GM21529 (cell line): ENCODE measurements at regions not wholly inside any gene's neighbourhood (a gene's known extent, or its start where the extent isn't known, plus 50 kb on each side); places are given as distances from the start of the nearest gene placed in this dataset.
A peak's percentile ranks its signal among the peaks of the same experiment; 100 is the strongest.

ENCODE experiments used
- ATAC-seq: cut with Tn5 transposase; IDR thresholded peaks from one replicate; pipeline ENCODE4 v1.9.1; 2021; ENCODE audit not compliant: unreplicated experiment

- ATAC-seq, result no peak
These were observed 50.6 kb downstream of the SLIT2 start for GRCh38 chr4:20302336-20302735.

GRCh38 chr4:20305976-20306375 lies 54.3 kb downstream of the SLIT2 start:
- no peak for ATAC-seq

GRCh38 chr4:20311856-20312255 lies 60.2 kb downstream of the SLIT2 start:
- no peak for ATAC-seq

- ATAC-seq, result peak; percentile 82
These were observed 61.7 kb downstream of the SLIT2 start for GRCh38 chr4:20313237-20314030.

GRCh38 chr4:20317424-20317985 lies 65.8 kb downstream of the SLIT2 start:
- ATAC-seq, result no peak

GRCh38 chr4:20318001-20318908 lies 66.5 kb downstream of the SLIT2 start:
- ATAC-seq, result no peak

GRCh38 chr4:20318909-20319277 lies 67.2 kb downstream of the SLIT2 start:
- ATAC-seq, result no peak

- no peak for ATAC-seq
These were observed 68.3 kb downstream of the SLIT2 start for GRCh38 chr4:20319825-20320612.

GRCh38 chr4:20323991-20324390 lies 72.3 kb downstream of the SLIT2 start:
- no peak for ATAC-seq

- no peak for ATAC-seq
These were observed 74.8 kb downstream of the SLIT2 start for GRCh38 chr4:20326460-20326859.

GRCh38 chr4:20326977-20327376 lies 75.3 kb downstream of the SLIT2 start:
- no peak for ATAC-seq

- ATAC-seq, result no peak
These were observed 76.1 kb downstream of the SLIT2 start for GRCh38 chr4:20327808-20328207.

- no peak for ATAC-seq
These were observed 79.9 kb downstream of the SLIT2 start for GRCh38 chr4:20331642-20332041.

GRCh38 chr4:20333141-20333715 lies 81.5 kb downstream of the SLIT2 start:
- no peak for ATAC-seq

GRCh38 chr4:20337261-20337664 lies 85.6 kb downstream of the SLIT2 start:
- ATAC-seq, result no peak

- ATAC-seq, result no peak
These were observed 87.1 kb downstream of the SLIT2 start for GRCh38 chr4:20338841-20339240.

- ATAC-seq, result no peak
These were observed 89.5 kb downstream of the SLIT2 start for GRCh38 chr4:20341134-20341738.

GRCh38 chr4:20347531-20347930 lies 95.8 kb downstream of the SLIT2 start:
- no peak for ATAC-seq

GRCh38 chr4:20348411-20348810 lies 96.7 kb downstream of the SLIT2 start:
- no peak for ATAC-seq
